Gastroesophageal sphincter (tissue), 4 donors: ENCODE measurements at regions not wholly inside any gene's neighbourhood (a gene's known extent, or its start where the extent isn't known, plus 50 kb on each side); places are given as distances from the start of the nearest gene placed in this dataset.
"Not testable (repeated sequence)": the region's sequence is repeated elsewhere in the genome, so short reads cannot be mapped to it uniquely, and the experiment has no call there.

Source experiments
- ATAC-seq: fragments of 150-250 bp; one replicate; pipeline ENCODE4 v1.9.1; 2016; ENCODE audit warnings: mild to moderate bottlenecking, moderate library complexity
- H3K27ac ChIP-seq, 4 donors: fragments of 200-600 bp; sonication (generic) in 3 of 4; 1 replicate in 3 of 4; 2 replicates in 1 of 4; pipeline ENCODE4 v1.5.1; 2016 to 2019
- H3K27me3 ChIP-seq: fragments of 200-600 bp; sonication (generic); one replicate; pipeline ENCODE4 v1.5.1; 2019
- H3K36me3 ChIP-seq, 2 donors: fragments of 200-600 bp; sonication (generic); one replicate each; pipeline ENCODE4 v1.5.1; 2019; ENCODE audit warnings: control low read depth in 1 of 2
- H3K4me1 ChIP-seq, 3 donors: fragments of 200-600 bp; sonication (generic); 1 replicate in 2 of 3; 2 replicates in 1 of 3; pipeline ENCODE4 v1.5.1; 2016 to 2019; ENCODE audit warnings: control low read depth in 2 of 3
- H3K4me3 ChIP-seq, 2 donors: fragments of 200-600 bp; sonication (generic); one replicate each; pipeline ENCODE4 v1.5.1; 2019; ENCODE audit warnings: mild to moderate bottlenecking in 1 of 2, moderate library complexity in 1 of 2
- H3K9me3 ChIP-seq, 3 donors: fragments of 200-600 bp; sonication (generic); one replicate each; pipeline ENCODE4 v1.5.1; 2017 to 2019; ENCODE audit warnings: control low read depth in 2 of 3
- CTCF ChIP-seq, 4 experiments: fragments of 200-600 bp in 2 of 4; fragments of 450-650 bp in 2 of 4; sonication (generic) in 1 of 4; IDR thresholded peaks; one replicate each; pipeline ENCODE4 v1.5.1; 2017 to 2019; ENCODE audit warnings: antibody characterized with exemption in 4 of 4, mild to moderate bottlenecking in 2 of 4, moderate library complexity in 2 of 4
- EP300 ChIP-seq: sonication (generic); formaldehyde crosslinking; IDR thresholded peaks from one replicate; pipeline ENCODE4 v1.6.1; 2017; ENCODE audit warnings: antibody characterized with exemption, mild to moderate bottlenecking
- POLR2A ChIP-seq, 2 donors: fragments of 450-650 bp; IDR thresholded peaks; one replicate each; pipeline ENCODE4 v1.6.1; 2017; ENCODE audit warnings: antibody characterized with exemption in 2 of 2, mild to moderate bottlenecking in 2 of 2, moderate library complexity in 1 of 2
- POLR2AphosphoS5 ChIP-seq: sonication (generic); formaldehyde crosslinking; IDR thresholded peaks from one replicate; pipeline ENCODE4 v1.6.1; 2017; ENCODE audit warnings: antibody characterized with exemption
- whole genome bisulfite sequencing, 2 donors: methylation state at CpG; one replicate each; pipeline ENCODE4 v1.1.5; 2018; ENCODE audit warnings: low coverage in 1 of 2; 5-methylcytosine and 5-hydroxymethylcytosine counted together

GRCh38 chr2:14492920-14493503, 139.5 kb upstream of the LRATD1 start:
- WGBS, 2 donors, result 27 to 47% methylated on average over 3 of the region's 3 CpGs
- no peak for ATAC-seq
- Histone ChIP-seq H3K36me3 (no peaks in the 10 kb centered on the region), H3K27me3 (no peaks in the 10 kb centered on the region), H3K4me1 (no peaks in the 10 kb centered on the region), H3K27ac (no peak overlapping the region), H3K4me3 (no peak overlapping the region), H3K9me3 (no peaks in the 10 kb centered on the region)
- TF ChIP-seq POLR2AphosphoS5 (no peak), EP300 (no peak), CTCF (IDR thresholded peaks at IDR 0.05) (no peak), POLR2A (IDR thresholded peaks at IDR 0.05) (no peak)

- Histone ChIP-seq H3K9me3 (no peaks in the 10 kb centered on the region), H3K27me3 (no peaks in the 10 kb centered on the region), H3K27ac (no peak overlapping the region), H3K36me3 (no peaks in the 10 kb centered on the region), H3K4me1 (no peaks in the 10 kb centered on the region), H3K4me3 (no peak overlapping the region)
- TF ChIP-seq POLR2AphosphoS5 (no peak), CTCF (IDR thresholded peaks at IDR 0.05) (no peak), EP300 (no peak), POLR2A (IDR thresholded peaks at IDR 0.05) (no peak)
- ATAC-seq, result no peak
- WGBS, 2 donors, result 73 to 80% methylated on average over 1 of the region's 1 CpG
These were observed 137.8 kb upstream of the LRATD1 start for GRCh38 chr2:14494759-14495158.

- Histone ChIP-seq H3K27ac (no peak overlapping the region), H3K9me3 (no peaks in the 10 kb centered on the region), H3K27me3 (no peaks in the 10 kb centered on the region), H3K4me1 (no peaks in the 10 kb centered on the region), H3K4me3 (no peak overlapping the region), H3K36me3 (no peaks in the 10 kb centered on the region)
- WGBS, 2 donors, result 92% methylated on average over 6 of the region's 6 CpGs
- no peak for ATAC-seq
- TF ChIP-seq POLR2A (IDR thresholded peaks at IDR 0.05) (no peak), EP300 (no peak), CTCF (IDR thresholded peaks at IDR 0.05) (no peak), POLR2AphosphoS5 (no peak)
These were observed 131.5 kb upstream of the LRATD1 start for GRCh38 chr2:14501061-14501460.

GRCh38 chr2:14506955-14507354, 125.6 kb upstream of the LRATD1 start:
- H3K4me1 ChIP-seq, ATAC-seq, H3K27ac ChIP-seq, H3K36me3 ChIP-seq, H3K9me3 ChIP-seq, H3K27me3 ChIP-seq, H3K4me3 ChIP-seq: not testable (repeated sequence)
- 96% methylated on average over 10 of the region's 12 CpGs; no CpG with 5 or more reads in 1 of the 2 donors for WGBS, 2 donors

GRCh38 chr2:14511541-14511940, 121.0 kb upstream of the LRATD1 start:
- Histone ChIP-seq H3K4me3 (no peak overlapping the region), H3K36me3 (no peaks in the 10 kb centered on the region), H3K9me3 (no peaks in the 10 kb centered on the region), H3K27me3 (no peaks in the 10 kb centered on the region), H3K27ac (no peak overlapping the region), H3K4me1 (no peaks in the 10 kb centered on the region)
- ATAC-seq, result no peak
- TF ChIP-seq POLR2AphosphoS5, result no peak
- no peak for TF ChIP-seq CTCF (IDR thresholded peaks at IDR 0.05)
- TF ChIP-seq POLR2A (IDR thresholded peaks at IDR 0.05), result no peak
- TF ChIP-seq EP300, result no peak
- 68 to 82% methylated on average over 4 of the region's 4 CpGs for WGBS, 2 donors
